Esophagus squamous epithelium (tissue), 4 donors: ENCODE measurements at regions not wholly inside any gene's neighbourhood (a gene's known extent, or its start where the extent isn't known, plus 50 kb on each side); places are given as distances from the start of the nearest gene placed in this dataset.

Experiments
- POLR2A ChIP-seq, 4 donors: fragments of 450-650 bp; IDR thresholded peaks; one replicate each; pipeline ENCODE4 v1.6.1; 2017; ENCODE audit warnings: antibody characterized with exemption in 4 of 4, mild to moderate bottlenecking in 4 of 4, moderate library complexity in 3 of 4
- TF ChIP-seq, protein P1 (sequence below), 6 experiments: fragments of 450-650 bp in 4 of 6; fragments of 200-600 bp in 2 of 6; sonication (generic) in 2 of 6; IDR thresholded peaks; one replicate each; pipeline ENCODE4 v1.5.1; 2016 to 2019; ENCODE audit warnings: antibody characterized with exemption in 6 of 6, mild to moderate bottlenecking in 4 of 6, moderate library complexity in 4 of 6

DNA sequence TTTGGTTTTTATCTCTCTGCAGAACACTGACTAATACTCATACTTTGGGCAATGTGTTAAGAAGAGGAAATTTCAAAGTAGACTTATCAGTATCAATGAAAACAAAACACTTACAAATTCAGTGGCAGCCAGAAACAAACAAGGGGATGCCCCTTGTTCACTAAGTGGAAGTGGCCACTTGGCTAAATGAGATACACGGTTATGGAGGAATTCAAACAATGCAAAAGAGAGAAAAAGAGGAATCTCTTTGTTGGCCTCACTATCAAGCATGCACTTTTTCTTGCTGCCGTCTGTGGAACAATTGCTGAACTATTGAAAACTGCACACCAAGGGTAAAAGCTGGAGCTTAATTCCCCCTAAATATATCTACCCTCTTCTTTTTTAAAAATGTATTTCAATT lies 2044.9 kb upstream of the CDH6 start:
- TF ChIP-seq, protein P1, sequence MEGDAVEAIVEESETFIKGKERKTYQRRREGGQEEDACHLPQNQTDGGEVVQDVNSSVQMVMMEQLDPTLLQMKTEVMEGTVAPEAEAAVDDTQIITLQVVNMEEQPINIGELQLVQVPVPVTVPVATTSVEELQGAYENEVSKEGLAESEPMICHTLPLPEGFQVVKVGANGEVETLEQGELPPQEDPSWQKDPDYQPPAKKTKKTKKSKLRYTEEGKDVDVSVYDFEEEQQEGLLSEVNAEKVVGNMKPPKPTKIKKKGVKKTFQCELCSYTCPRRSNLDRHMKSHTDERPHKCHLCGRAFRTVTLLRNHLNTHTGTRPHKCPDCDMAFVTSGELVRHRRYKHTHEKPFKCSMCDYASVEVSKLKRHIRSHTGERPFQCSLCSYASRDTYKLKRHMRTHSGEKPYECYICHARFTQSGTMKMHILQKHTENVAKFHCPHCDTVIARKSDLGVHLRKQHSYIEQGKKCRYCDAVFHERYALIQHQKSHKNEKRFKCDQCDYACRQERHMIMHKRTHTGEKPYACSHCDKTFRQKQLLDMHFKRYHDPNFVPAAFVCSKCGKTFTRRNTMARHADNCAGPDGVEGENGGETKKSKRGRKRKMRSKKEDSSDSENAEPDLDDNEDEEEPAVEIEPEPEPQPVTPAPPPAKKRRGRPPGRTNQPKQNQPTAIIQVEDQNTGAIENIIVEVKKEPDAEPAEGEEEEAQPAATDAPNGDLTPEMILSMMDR (IDR thresholded peaks at IDR 0.05): no peak
- TF ChIP-seq POLR2A (IDR thresholded peaks at IDR 0.05): no peak
